ENCODE measurements at regions not wholly inside any gene's neighbourhood (a gene's known extent, or its start where the extent isn't known, plus 50 kb on each side); places are given as distances from the start of the nearest gene placed in this dataset.

DNA sequence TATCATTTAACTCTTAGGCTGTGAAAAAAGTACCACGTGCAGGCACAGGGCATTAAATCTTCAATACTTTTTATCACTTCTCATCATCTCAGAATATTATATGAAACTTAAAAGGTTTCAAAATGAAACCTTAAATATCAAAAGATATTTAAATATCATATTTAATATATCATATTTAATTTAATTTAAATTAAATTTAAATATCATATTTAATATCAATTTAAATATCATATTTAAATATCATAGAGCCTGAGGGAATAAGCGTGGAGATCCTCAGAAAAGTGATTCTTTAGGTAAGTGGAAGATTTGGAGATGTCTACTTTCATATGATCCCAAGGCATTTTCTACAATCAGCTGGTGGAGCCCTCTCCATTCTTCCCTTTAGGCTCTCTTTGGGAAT, 716.6 kb downstream of the OTOL1 start (continued):
- TF ChIP-seq CTCF (IDR thresholded peaks at IDR 0.05) (no peak), JUND (IDR thresholded peaks at IDR 0.05) (no peak), PBX3 (IDR thresholded peaks at IDR 0.05) (no peak), TCF12 (IDR thresholded peaks at IDR 0.05) (no peak), CHD2 (IDR thresholded peaks at IDR 0.05; ENCODE audit: low read length, partially characterized antibody) (no peak), GABPA (IDR thresholded peaks at IDR 0.05; ENCODE audit: low read depth) (no peak), EP300 (IDR thresholded peaks at IDR 0.05; ENCODE audit: borderline replicate concordance in 1 of 2, low read depth in 1 of 2, low read length in 1 of 2) (no peak), MEF2A (IDR thresholded peaks at IDR 0.05; ENCODE audit: borderline replicate concordance, low read depth) (no peak), RFX5 (IDR thresholded peaks at IDR 0.05; ENCODE audit: low read length) (no peak)

GRCh38 chr3:162213956-162214355, 717.3 kb downstream of the OTOL1 start:
- H4K20me1 ChIP-seq (ENCODE audit: insufficient read depth): no peaks in the 10 kb centered on the region
- no peak for TF ChIP-seq SIN3A (IDR thresholded peaks at IDR 0.05; ENCODE audit: borderline replicate concordance, low read depth, low read length)
- no peak for TF ChIP-seq MAX (IDR thresholded peaks at IDR 0.05; ENCODE audit: low read depth)
- TF ChIP-seq CHD2 (IDR thresholded peaks at IDR 0.05; ENCODE audit: low read length, partially characterized antibody): no peak
- no peak for TF ChIP-seq CTCF (IDR thresholded peaks at IDR 0.05)
- TF ChIP-seq POLR2AphosphoS5 (IDR thresholded peaks at IDR 0.05; ENCODE audit: low read depth, low read length): no peak
- TF ChIP-seq, protein P1, sequence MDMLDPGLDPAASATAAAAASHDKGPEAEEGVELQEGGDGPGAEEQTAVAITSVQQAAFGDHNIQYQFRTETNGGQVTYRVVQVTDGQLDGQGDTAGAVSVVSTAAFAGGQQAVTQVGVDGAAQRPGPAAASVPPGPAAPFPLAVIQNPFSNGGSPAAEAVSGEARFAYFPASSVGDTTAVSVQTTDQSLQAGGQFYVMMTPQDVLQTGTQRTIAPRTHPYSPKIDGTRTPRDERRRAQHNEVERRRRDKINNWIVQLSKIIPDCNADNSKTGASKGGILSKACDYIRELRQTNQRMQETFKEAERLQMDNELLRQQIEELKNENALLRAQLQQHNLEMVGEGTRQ (IDR thresholded peaks at IDR 0.05; ENCODE audit: borderline replicate concordance, low read depth, low read length): no peak
- TF ChIP-seq TAF1 (IDR thresholded peaks at IDR 0.05; ENCODE audit: borderline replicate concordance, low read depth, low read length): no peak
- no peak for TF ChIP-seq YY1 (IDR thresholded peaks at IDR 0.05; ENCODE audit: low read depth)
- no peak for TF ChIP-seq NFIC (IDR thresholded peaks at IDR 0.05; ENCODE audit: borderline replicate concordance)
- no peaks in the 10 kb centered on the region for H3K79me2 ChIP-seq (ENCODE audit: insufficient read depth)
- no peaks in the 10 kb centered on the region for H3K27me3 ChIP-seq (ENCODE audit: insufficient read depth)
- no peaks in the 10 kb centered on the region for H3K36me3 ChIP-seq (replicated peaks in 1 of 2; ENCODE audit: control insufficient read depth in 1 of 2, insufficient read depth in 2 of 2, low read length in 1 of 2)
- ChIA-PET CTCF (no interaction called here), POLR2A (no interaction called here)
- H3K9ac ChIP-seq: no peak overlapping the region
- H3F3A ChIP-seq (replicated peaks; ENCODE audit: insufficient read depth): no peaks in the 10 kb centered on the region
- no peak for DNase-seq
- 76% methylated on average over 3 of the region's 3 CpGs for WGBS (ENCODE audit: low lambda C conversion rate)
- no peak overlapping the region for H3K27ac ChIP-seq (ENCODE audit: low read depth in 2 of 2, low read length in 1 of 2)
- no peak overlapping the region for H3K4me3 ChIP-seq (ENCODE audit: low read depth in 2 of 2, low read length in 1 of 2)
- no peak overlapping the region for H3K4me2 ChIP-seq
- H2AFZ ChIP-seq (ENCODE audit: low read depth): no peak overlapping the region
- H3K9me3 ChIP-seq: no peaks in the 10 kb centered on the region
- no peaks in the 10 kb centered on the region; the same call in 1 of the 2 replicates for H3K9me2 ChIP-seq
- no peaks in the 10 kb centered on the region for H3K4me1 ChIP-seq (ENCODE audit: control insufficient read depth in 1 of 2, insufficient read depth in 2 of 2, low read depth in 1 of 2, low read length in 1 of 2)
